22Rv1 (cell line): ENCODE measurements at regions not wholly inside any gene's neighbourhood (a gene's known extent, or its start where the extent isn't known, plus 50 kb on each side); places are given as distances from the start of the nearest gene placed in this dataset.

Source experiments
- CTCF ChIP-seq: fragments of 450-650 bp; IDR thresholded peaks from 2 replicates; pipeline ENCODE4 v1.5.1; 2017; ENCODE audit warnings: mild to moderate bottlenecking
- ZFX ChIP-seq: fragments of 450-650 bp; IDR thresholded peaks from 2 replicates; pipeline ENCODE4 v1.6.1; 2017; ENCODE audit warnings: antibody characterized with exemption, borderline replicate concordance

DNA sequence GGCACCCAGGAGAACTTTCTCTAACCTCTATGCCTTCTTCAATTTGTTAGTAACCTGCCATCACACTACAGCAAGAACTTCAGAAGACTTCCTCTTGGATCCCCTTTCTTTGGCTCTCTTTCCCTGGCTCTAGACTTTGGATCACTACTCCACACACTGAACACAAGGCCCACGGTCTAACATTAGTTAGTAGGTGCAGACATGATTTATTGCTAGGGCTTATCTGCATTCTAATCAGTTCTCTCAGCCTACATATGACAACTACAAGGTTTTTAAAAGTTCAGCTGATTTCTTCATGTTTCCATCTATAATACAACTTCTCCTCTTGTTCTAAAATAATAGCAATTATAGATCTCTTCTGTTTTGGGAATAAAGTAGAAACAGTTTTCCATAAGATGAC, 209.1 kb upstream of the ANXA10 start:
- TF ChIP-seq CTCF (no peak), ZFX (no peak)
